Endothelial cell of umbilical vein (primary cell): ENCODE measurements at regions not wholly inside any gene's neighbourhood (a gene's known extent, or its start where the extent isn't known, plus 50 kb on each side); places are given as distances from the start of the nearest gene placed in this dataset.

Source experiments
- EZH2 ChIP-seq: IDR thresholded peaks from 2 replicates; pipeline ENCODE4 v1.6.1; 2012; ENCODE audit warnings: borderline replicate concordance, low read depth, mild to moderate bottlenecking, moderate library complexity, low read length, inconsistent platforms; ENCODE audit not compliant: severe bottlenecking
- FOS ChIP-seq: IDR thresholded peaks from 2 replicates; pipeline ENCODE4 v1.6.1; 2011; ENCODE audit warnings: mild to moderate bottlenecking, low read length, moderate library complexity, borderline replicate concordance; ENCODE audit not compliant: insufficient read depth
- GATA2 ChIP-seq: IDR thresholded peaks from 2 replicates; pipeline ENCODE4 v1.7.0; 2011; ENCODE audit warnings: low read depth, mild to moderate bottlenecking, moderate library complexity, mixed read lengths, low read length; ENCODE audit not compliant: insufficient read length, insufficient read depth
- MAX ChIP-seq: IDR thresholded peaks from 2 replicates; pipeline ENCODE4 v1.6.1; 2011; ENCODE audit not compliant: insufficient read depth, insufficient read length
- MYC ChIP-seq: IDR thresholded peaks from one replicate; pipeline ENCODE4 v1.6.1; 2011; ENCODE audit warnings: mild to moderate bottlenecking, low read depth, low read length
- POLR2A ChIP-seq: IDR thresholded peaks from 2 replicates; pipeline ENCODE4 v1.6.1; 2012; ENCODE audit warnings: low read depth, mild to moderate bottlenecking, control low read depth, low read length
- POLR2AphosphoS5 ChIP-seq: IDR thresholded peaks from 2 replicates; pipeline ENCODE4 v1.6.1; 2012; ENCODE audit warnings: low read depth, mild to moderate bottlenecking, control low read depth, low read length, moderate library complexity; ENCODE audit not compliant: insufficient read depth
- TF ChIP-seq, protein P1 (sequence below), 2 donors: IDR thresholded peaks; 1 replicate in 1 of 2; 2 replicates in 1 of 2; pipeline ENCODE4 v1.5.1; 2011; ENCODE audit warnings: low read length in 2 of 2, mild to moderate bottlenecking in 2 of 2, moderate library complexity in 2 of 2, control low read depth in 1 of 2, inconsistent platforms in 1 of 2, low read depth in 1 of 2; ENCODE audit not compliant: insufficient read depth in 1 of 2; ENCODE audit errors: extremely low read depth in 1 of 2

GRCh38 chr16:63372283-63372682 lies 1336.0 kb upstream of the CDH8 start:
- TF ChIP-seq POLR2A (no peak), EZH2 (no peak), POLR2AphosphoS5 (no peak), GATA2 (no peak), MAX (no peak), MYC (no peak), FOS (no peak)
- TF ChIP-seq, protein P1, sequence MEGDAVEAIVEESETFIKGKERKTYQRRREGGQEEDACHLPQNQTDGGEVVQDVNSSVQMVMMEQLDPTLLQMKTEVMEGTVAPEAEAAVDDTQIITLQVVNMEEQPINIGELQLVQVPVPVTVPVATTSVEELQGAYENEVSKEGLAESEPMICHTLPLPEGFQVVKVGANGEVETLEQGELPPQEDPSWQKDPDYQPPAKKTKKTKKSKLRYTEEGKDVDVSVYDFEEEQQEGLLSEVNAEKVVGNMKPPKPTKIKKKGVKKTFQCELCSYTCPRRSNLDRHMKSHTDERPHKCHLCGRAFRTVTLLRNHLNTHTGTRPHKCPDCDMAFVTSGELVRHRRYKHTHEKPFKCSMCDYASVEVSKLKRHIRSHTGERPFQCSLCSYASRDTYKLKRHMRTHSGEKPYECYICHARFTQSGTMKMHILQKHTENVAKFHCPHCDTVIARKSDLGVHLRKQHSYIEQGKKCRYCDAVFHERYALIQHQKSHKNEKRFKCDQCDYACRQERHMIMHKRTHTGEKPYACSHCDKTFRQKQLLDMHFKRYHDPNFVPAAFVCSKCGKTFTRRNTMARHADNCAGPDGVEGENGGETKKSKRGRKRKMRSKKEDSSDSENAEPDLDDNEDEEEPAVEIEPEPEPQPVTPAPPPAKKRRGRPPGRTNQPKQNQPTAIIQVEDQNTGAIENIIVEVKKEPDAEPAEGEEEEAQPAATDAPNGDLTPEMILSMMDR (IDR thresholded peaks at IDR 0.05; ENCODE audit: extremely low read depth in 1 of 2, insufficient read depth in 1 of 2, low read depth in 1 of 2, low read length in 2 of 2) = no peak
